ENCODE measurements at regions not wholly inside any gene's neighbourhood (a gene's known extent, or its start where the extent isn't known, plus 50 kb on each side); places are given as distances from the start of the nearest gene placed in this dataset.

DNA sequence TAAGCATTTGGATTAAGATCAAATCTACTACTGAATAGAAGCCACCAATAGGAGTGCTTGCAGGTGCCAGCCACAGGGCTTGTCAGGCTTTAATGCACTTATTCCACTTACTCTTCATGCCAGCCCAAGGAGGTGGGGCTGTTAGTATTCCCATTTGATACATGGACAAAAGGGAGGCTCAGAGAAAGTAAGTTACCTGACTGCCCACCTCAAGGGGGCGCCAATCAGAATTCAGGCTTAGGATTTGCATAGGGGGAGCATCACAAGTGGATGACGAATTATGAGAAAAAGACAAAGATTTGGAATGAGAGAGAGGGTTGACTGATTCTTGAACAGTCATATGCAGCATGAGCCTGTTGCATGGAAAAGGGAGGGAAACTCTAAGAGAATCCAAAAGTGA lies 188.4 kb upstream of the TSHZ2 start:
- DNase-seq (ENCODE audit: low read depth in 2 of 2), result no peak

DNA sequence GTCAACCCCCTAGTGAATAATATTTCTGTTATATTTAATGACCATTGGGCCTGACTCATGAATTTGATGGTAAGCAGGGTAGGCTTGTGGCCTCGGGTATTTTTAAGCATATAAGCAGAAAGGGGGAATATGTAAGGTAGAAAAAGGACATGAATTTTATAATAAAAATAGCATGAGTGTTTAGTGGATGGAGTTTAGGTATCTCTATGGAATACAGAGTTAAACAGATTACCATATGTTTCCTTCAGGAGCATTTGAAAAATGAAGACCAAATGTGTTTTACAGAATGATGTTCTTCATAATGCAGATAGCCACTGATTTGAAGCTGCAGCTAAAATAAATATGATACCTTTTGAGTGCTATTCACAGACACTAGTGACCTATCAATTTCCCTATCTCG lies 191.7 kb upstream of the TSHZ2 start:
- DNase-seq (ENCODE audit: low read depth in 2 of 2), result no peak

DNA sequence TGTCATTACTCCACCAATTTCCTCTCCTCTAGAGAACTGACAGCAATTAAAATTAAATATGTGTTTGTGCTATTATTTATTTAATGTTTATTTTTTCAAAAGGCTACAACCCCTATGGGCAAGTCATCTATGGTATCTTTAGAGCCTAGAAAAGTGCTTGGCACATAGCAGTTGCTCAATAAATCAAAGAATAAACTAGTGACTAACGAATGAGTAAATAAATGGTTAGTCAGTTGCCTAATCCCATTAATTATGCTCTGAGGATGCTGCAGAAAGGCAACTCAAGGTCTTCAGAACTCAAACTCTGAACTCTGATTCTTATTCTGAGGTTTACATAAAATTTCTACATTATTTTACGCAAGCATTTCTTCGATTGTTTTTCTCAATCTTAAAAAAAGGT lies 193.0 kb upstream of the TSHZ2 start:
- DNase-seq (ENCODE audit: low read depth in 2 of 2), result no peak

DNA sequence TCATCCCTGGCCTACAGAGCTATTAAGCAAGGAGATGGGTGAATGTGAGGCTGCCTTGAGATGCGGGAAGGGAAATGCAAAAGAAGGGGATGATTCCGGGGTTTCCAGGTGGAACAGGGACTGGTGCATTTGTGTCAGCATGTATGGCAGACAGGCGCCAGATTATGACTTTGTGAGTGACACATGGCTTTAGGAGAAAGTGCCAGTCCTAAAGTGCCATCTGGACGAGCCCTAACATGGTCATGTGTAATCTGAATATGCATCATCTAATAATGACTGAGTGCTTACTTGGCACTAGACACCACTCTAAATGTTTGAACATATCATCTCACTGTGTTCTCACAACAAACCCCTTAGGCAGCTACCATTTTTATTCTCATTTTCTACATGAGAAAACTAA lies 195.0 kb upstream of the TSHZ2 start:
- DNase-seq (ENCODE audit: low read depth in 2 of 2), result no peak

DNA sequence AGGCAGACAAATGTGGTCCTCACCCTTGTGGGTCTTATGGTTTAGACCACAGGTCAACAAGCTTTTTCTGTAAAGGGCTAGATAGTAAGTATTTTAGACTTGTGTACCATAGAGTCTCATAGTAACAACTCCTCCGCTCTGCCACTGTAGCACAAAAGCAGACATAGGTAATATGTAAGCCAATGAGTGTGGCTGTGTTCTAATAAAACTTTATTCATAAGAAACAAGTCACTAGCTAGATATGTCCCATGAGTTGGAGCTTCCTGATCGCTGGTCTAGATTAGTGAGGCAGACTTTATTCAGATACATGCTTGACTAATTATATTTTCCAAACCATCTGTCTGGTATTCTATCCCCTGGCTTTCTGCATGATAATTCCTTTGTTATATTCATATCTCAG lies 196.4 kb upstream of the TSHZ2 start:
- DNase-seq (ENCODE audit: low read depth in 2 of 2), result no peak

DNA sequence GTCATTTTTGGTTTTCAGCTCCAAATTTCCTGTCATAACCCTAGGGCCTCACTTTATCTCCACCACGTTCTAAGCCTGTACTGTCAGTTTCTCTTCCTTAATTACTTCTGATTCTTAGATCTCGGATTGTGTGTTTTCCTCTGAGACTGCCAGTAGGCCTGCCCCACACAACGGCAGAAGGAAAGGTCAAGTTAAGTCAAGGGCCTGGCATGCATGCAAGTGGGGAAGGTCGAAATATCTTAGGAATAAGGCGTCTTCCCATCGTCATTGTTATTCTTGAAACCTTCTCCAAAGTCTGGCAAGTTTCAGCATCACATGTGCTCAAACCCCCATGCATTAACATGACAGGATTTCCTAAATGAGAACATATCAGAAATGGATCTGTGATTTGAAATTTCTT lies 203.5 kb upstream of the TSHZ2 start:
- DNase-seq (ENCODE audit: low read depth in 2 of 2), result no peak

DNA sequence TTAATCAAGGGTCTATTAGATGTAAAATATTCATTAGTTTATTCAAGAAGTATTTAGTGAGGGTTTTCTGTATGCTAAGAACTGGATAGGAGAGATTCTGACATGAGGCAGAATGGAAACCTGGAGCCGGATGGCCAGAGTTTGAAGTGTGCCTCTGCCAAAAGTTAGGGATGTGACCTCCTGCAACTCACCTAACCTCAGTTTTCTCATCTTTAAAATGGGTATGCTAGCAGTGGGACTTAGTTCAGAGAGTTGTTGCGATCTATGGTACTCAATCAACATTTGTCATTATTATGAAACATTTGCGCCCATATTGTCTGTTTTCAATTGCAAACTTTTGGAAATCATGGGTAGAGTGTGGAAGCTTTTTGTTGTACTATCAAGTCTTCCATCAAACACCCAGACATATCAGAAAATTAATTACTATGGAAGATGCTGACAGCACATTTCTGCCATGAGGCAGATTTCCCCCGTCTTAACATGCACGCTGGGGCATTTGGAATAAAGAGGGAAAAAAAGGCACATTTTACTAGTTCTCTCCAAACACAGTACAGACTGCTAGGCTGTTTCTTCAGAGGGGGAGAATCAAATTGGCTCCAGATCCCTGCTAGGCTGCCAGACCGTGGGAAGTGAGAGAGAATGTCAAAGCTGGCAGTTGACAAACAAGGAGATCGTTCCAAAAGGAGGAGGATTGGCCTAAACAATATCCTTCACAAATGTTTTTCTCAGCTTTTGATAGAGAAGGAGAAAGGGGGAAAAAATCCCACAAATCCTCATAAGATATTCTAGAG lies 205.3 kb upstream of the TSHZ2 start:
- no peak for DNase-seq (ENCODE audit: low read depth in 2 of 2)

DNA sequence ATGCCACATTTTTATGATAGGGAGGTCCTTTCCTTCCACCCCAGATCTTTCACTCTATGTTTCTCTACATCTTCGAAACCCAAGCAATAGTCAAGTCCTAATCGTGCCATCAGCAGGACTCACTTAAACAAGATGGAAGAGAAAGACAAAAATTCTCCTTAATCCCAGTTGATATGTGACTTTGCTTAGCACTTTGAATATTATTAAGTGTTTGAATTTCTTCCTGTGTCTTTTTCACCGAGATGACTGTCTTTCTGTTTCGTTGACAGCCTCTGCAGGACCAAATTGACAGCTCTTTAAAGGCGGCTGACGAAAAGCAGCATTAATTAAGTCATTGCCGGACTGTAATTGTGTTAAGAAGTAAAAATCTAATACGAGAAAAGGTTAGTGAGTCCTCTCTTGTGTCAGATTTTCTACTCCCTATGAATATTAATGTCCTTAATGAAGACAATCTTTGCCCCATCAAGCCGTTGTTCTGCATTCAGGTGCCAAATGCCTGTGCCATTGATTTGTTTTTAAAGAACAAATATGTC lies 208.8 kb upstream of the TSHZ2 start:
- DNase-seq (ENCODE audit: low read depth in 2 of 2), result no peak

DNA sequence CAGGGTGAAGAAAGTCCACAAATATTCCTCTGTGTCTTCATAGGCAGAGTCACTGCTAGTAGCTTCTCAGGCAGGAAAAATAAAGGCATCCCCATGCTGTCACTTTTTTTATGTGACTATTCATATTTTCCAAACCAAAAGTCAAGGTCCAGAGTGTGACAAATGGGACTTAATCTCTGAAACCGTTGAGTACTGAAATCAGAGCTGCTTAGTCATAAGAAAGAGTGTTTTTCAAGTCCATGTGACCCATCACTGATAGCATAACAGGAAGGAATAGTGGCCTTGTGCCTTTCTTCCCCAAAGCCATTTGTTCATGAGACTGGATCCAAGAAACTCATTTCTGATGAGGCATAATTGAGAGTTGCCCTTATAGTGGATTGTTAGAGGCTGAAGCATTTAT lies 210.3 kb upstream of the TSHZ2 start:
- DNase-seq (ENCODE audit: low read depth in 2 of 2), result no peak

DNA sequence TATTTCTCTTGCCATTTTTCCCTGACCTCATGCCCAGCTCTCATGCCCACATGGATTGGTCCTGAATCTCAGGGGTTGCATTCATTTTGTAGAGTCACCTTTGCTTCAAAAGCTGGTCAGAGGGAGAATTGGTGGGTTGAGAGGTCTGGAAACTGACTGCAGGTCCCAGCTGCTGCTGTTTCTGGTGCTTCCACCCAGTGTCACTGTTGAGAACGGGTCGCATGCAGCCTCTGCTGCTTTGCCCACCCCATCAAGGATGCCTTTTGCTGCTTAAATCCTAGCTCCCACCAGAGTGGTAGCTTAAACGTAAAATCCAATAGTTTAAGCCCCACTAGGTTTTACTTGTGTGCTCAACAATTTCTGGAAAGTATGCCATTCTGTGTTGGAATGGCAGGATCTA lies 211.4 kb upstream of the TSHZ2 start:
- DNase-seq (ENCODE audit: low read depth in 2 of 2), result no peak

DNA sequence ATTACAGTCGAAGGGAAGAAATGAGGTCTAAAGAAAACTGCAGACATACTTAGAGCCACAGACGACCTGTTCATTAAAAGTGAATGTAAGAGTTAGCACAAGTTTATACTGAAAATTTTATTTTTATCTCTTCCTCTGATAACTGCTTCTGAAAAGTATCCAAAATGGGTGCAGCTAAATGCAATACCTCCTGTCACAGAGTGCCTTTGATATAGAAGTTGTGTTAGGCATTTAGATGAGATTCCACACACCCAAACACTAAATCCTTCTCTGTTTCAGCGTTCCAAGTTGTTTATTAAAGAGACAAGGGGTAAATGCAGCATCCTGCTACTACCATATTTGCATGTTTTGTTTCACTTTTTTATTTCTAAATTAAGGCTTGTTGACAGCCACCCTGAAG lies 214.7 kb upstream of the TSHZ2 start:
- DNase-seq (ENCODE audit: low read depth in 2 of 2), result no peak

DNA sequence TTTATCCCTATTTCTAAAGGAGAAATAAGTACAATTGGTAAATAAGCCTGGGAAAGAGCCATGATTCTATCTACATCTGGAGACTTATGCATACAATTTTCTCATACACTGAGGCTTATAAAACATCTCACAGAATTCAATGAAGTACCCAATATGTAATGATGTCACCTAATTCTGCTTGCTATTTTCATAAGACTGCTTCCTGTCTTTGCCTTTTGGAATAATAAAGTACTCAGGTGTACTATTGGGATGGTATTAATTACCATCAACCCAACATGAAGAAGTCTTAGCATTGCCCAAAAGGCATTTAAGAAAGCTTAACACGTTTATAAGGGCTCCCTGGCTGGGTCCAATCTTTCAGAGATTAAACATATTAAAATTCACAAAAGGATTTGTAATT lies 216.4 kb upstream of the TSHZ2 start:
- DNase-seq (ENCODE audit: low read depth in 2 of 2), result no peak

DNA sequence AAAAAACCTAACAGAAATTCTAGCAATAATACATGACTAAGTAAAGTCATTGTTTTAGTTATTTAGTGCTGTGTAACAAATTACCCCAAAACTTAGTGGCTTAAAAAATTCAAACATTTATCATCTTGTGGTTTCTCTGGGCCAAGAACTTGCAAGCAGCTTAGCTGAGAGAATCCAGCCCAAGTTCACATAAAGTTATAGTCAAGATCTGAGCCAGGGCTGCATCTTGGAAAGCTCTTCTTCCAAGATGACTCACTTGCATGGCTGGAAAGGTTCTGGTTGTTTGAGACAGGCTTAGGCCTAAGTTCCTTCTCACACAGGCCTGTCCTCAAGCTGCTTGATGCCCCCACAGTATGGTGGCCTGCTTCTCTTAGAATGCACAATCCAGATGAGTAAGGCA lies 217.8 kb upstream of the TSHZ2 start:
- no peak for DNase-seq (ENCODE audit: low read depth in 2 of 2)

DNA sequence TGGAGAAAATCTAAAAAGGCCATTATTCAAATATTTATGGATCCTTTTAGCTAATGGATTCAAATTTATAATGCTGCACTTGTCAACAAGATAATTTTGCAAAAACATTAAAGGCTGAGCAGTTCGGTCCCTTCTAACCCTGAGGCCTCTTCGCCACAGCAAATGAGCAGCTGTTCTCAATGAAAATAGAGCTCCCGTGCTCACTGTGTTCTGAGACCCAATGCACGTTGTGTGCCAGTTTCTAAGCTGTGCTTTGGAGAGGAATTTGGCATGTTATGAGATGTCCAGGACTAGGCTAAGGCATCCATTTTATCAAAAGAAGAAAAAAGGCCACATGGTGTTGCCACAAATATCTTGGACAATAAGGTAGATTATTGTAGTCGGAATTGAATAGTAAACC lies 220.1 kb upstream of the TSHZ2 start:
- no peak for DNase-seq (ENCODE audit: low read depth in 2 of 2)

DNA sequence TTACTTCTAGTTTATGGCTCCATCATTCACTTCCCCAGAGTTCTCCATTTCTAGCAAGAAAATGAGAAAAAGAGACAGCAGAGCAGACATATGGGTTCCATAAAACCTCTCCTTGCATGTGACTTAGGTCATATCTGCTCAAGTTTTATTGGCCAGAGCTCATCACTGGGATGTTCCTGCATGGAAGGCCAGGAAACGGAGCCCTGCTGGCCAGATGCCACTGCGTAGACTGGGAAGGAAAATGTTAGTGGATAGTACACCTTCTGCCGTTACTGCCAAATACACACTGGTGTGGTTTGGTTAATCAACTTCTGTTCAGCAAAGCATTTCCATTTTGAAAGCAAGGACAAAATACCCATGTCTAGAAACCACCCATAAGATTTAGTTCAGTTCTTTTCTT lies 220.6 kb upstream of the TSHZ2 start:
- no peak for DNase-seq (ENCODE audit: low read depth in 2 of 2)

DNA sequence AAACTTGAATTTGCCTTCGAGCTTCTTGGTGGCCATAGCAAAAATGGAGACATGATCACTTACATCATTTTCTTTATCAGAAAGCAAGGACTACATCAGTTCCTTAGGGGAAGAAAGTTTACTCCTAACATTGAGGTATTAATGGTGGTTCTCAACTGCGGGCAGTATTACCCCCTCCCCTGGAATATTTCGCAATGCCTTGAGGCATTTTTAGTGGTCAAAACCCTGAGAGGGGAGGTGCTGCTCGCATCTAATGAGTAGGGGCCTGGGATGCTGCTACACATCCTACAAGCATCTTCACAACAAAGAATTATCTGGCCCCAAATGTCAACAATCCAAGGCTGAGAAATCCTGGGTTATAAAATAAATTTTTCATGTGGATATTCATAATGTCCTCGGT lies 222.2 kb upstream of the TSHZ2 start:
- DNase-seq (ENCODE audit: low read depth in 2 of 2), result no peak

DNA sequence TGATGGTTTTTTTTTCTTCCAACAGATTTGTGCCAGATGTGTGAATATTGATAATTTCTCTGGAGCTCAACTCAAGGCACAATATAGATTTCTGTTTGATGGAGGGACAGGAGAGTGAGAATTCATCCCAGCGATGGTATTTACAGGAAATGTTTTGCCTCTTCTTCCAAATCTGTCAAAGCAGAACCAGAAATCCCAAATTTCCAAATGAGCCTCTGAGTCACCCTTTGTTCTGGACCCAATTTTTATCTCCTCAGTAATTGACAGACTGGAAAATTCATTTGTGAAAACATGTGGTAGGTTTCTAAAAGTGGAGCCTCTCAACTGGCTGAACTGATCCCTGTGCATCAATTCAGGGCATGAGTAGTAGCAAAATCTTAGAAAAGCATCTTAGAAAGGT lies 223.2 kb upstream of the TSHZ2 start:
- DNase-seq (ENCODE audit: low read depth in 2 of 2), result no peak

DNA sequence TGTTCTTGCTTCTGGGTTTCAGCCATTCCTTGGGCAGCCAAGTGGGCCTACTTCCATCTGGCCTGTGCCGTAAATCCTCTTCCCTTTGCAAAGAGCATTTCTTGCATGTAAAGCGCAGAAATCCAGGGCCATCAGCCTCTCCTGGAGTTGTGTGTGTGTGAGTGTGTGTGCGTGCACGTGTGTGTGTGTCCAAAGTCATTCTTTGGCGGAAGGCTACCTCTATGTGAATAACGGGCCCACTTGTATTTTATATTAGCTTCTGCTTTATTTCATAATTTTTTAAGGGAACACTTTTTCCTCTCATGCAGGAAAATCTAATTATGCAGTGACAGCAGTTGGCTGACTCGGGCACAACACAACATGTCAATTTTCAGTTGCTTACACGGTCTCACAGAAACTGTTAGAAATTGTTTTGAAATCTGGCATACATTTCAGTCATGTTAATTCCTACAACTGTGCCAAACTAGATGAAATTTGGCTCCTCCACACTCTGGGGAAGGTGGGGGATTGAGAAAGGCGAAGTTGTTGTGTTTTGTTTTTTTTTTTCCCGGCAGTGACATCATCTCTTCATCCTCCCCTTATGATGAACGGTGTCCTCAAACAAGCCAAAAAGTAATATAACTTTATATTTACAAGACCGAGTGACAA lies 223.7 kb upstream of the TSHZ2 start:
- DNase-seq (ENCODE audit: low read depth in 2 of 2), result no peak

DNA sequence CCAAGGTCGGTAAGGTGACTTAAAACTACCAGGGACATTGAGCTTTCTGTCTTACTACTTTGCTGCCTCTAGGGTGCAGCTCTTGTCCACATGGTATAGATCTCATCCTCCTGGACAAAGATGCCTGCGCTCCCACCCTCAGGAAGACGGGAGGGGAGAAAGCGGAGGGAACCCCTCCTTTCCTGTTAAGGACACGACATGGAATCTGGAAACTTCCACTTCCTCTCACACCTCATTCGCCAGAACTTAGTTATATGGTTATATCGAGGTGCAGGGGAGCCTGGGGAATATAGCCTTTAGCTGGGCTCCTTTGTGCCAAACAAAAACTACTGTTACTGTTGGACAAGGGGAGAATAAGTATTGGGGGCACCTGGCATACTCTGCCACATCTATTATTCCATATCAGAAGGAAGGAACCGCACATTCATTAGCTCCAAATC lies 224.3 kb upstream of the TSHZ2 start:
- DNase-seq (ENCODE audit: low read depth in 2 of 2), result no peak

DNA sequence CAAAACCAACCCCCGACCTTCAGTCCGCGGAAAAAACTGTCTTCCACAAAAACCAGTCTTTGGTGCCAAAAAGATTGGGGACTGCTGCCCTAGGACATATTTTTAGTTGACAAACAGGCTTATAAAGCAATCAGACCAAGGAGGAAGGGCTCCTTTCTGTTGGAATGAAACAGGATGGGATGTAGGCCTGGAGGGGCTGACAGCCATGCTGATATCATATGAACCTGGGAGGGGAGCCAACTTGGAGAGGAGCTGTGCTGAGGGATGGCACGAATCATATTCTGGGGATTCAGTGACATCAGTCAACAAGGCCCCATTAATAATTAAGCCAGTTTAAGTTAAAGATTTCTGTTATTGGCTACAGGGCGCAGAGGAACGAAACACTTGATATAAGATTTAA lies 225.4 kb upstream of the TSHZ2 start:
- no peak for DNase-seq (ENCODE audit: low read depth in 2 of 2)

DNA sequence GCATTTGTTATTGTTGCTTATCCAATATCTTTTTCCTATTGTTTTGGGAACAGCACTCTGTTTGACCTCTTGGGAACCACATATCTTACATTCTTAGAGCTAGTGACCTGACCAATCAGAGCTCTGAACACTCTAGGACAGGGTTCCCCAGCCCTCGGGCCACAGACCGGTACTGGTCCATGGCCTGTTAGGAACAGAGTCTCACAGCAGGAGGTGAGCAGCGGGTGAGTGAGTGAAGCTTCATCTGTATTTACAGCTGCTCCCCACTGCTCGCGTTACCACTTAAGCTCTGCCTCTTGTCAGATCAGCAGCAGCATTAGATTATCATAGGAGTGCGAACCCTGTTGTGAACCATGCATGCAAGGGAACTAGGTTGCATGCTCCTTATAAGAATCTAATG lies 226.0 kb upstream of the TSHZ2 start:
- DNase-seq (ENCODE audit: low read depth in 2 of 2), result no peak

DNA sequence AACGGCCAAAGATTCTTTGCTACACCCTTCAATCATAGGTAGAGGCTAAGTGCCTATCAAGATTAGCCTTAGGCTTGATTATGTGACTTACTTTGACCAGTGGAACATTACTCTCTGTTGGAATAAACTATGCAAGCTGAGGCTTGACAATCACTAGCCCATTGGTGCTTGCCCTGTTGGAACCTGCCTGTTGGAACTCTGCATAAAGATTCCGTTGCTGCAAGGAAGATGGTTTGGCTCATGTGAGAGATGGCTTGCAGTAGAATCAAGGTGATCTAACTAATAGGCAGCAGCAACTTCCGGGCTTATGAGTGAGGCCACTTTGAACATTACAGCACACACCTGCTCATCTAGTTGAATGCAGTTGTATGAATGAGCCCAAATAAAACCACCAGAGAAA lies 227.7 kb upstream of the TSHZ2 start:
- no peak for DNase-seq (ENCODE audit: low read depth in 2 of 2)

DNA sequence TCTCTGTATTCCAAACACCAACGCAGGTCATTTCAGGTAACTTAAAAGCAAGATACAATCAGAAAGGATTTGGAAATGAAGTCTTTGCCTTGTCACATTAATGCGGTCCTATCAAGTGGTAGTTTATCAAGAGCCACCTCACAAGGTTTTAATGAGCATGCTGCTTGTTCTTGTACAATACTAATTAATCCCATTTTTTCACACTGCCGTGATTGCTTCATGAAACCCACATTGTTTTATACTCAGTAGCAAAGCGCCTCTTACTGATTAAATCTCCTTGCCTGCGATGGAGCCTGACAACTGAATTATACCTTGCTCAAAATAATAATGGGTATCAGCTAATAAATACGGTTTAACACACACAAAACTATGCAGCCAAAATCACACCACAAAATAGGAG lies 234.1 kb upstream of the TSHZ2 start:
- DNase-seq (ENCODE audit: low read depth in 2 of 2), result no peak

DNA sequence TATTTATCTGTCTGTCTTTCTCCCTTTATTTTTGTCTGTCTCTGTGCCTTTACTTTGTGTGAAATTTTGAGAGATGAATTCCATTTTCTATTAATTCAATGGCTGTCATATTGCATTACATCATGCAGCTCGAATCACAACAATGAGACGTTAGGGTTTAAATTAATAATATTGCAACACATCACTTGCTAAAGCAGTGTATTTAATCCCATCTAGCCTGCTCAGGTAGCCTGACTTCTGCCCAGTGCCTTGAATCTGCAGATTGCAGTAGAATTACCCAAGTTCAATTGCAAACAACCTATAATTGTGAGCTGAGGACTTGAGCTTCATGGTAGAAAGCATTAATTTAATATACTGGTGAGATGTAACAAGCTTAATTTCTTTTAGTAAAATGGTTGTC lies 235.7 kb upstream of the TSHZ2 start:
- DNase-seq (ENCODE audit: low read depth in 2 of 2), result no peak

Data from activated CD8-positive, alpha-beta memory T cell treated with anti-CD3 and anti-CD28 coated beads for 4 hours (primary cell).